ENCODE measurements at regions not wholly inside any gene's neighbourhood (a gene's known extent, or its start where the extent isn't known, plus 50 kb on each side); places are given as distances from the start of the nearest gene placed in this dataset.

GRCh38 chrX:55813150-55813549 lies 95.6 kb downstream of the RRAGB start:
- TF ChIP-seq EGR1 (IDR thresholded peaks at IDR 0.05), result no peak
- TF ChIP-seq NFIC (IDR thresholded peaks at IDR 0.05), result no peak
- no peak for TF ChIP-seq YY1 (IDR thresholded peaks at IDR 0.05; ENCODE audit: low read depth)
- no peak for TF ChIP-seq CEBPB (IDR thresholded peaks at IDR 0.05)
- TF ChIP-seq EP300 (IDR thresholded peaks at IDR 0.05; ENCODE audit: borderline replicate concordance), result no peak
- TF ChIP-seq FOXM1 (IDR thresholded peaks at IDR 0.05; ENCODE audit: borderline replicate concordance, low read depth), result no peak
- TF ChIP-seq REST (IDR thresholded peaks at IDR 0.05; ENCODE audit: low read depth), result no peak
- TF ChIP-seq CREB1 (IDR thresholded peaks at IDR 0.05; ENCODE audit: low read depth), result no peak
- TF ChIP-seq MAX (IDR thresholded peaks at IDR 0.05), result no peak
- no peak for TF ChIP-seq TCF12 (IDR thresholded peaks at IDR 0.05; ENCODE audit: low read depth)
- TF ChIP-seq ZBTB7A (IDR thresholded peaks at IDR 0.05; ENCODE audit: low read depth), result no peak
- TF ChIP-seq RAD21 (IDR thresholded peaks at IDR 0.05; ENCODE audit: low read depth), result no peak
- no peak for TF ChIP-seq TAF1 (IDR thresholded peaks at IDR 0.05; ENCODE audit: low read depth)
- TF ChIP-seq USF1 (IDR thresholded peaks at IDR 0.05), result no peak
- no peak for TF ChIP-seq TEAD4 (IDR thresholded peaks at IDR 0.05)

- TF ChIP-seq FOXM1 (IDR thresholded peaks at IDR 0.05; ENCODE audit: borderline replicate concordance, low read depth), result no peak
- no peak for TF ChIP-seq TAF1 (IDR thresholded peaks at IDR 0.05; ENCODE audit: low read depth)
- no peak for TF ChIP-seq NFIC (IDR thresholded peaks at IDR 0.05)
- TF ChIP-seq CREB1 (IDR thresholded peaks at IDR 0.05; ENCODE audit: low read depth), result no peak
- no peak for TF ChIP-seq EGR1 (IDR thresholded peaks at IDR 0.05)
- TF ChIP-seq ZBTB7A (IDR thresholded peaks at IDR 0.05; ENCODE audit: low read depth), result no peak
- TF ChIP-seq USF1 (IDR thresholded peaks at IDR 0.05), result no peak
- no peak for TF ChIP-seq MAX (IDR thresholded peaks at IDR 0.05)
- no peak for TF ChIP-seq RAD21 (IDR thresholded peaks at IDR 0.05; ENCODE audit: low read depth)
- no peak for TF ChIP-seq YY1 (IDR thresholded peaks at IDR 0.05; ENCODE audit: low read depth)
- no peak for TF ChIP-seq TCF12 (IDR thresholded peaks at IDR 0.05; ENCODE audit: low read depth)
- no peak for TF ChIP-seq REST (IDR thresholded peaks at IDR 0.05; ENCODE audit: low read depth)
- no peak for TF ChIP-seq CEBPB (IDR thresholded peaks at IDR 0.05)
- no peak for TF ChIP-seq EP300 (IDR thresholded peaks at IDR 0.05; ENCODE audit: borderline replicate concordance)
- TF ChIP-seq TEAD4 (IDR thresholded peaks at IDR 0.05), result no peak
These were observed 98.0 kb downstream of the RRAGB start for GRCh38 chrX:55815546-55815945.

GRCh38 chrX:55816023-55816422 lies 98.5 kb downstream of the RRAGB start:
- TF ChIP-seq EP300 (IDR thresholded peaks at IDR 0.05; ENCODE audit: borderline replicate concordance) (no peak), USF1 (IDR thresholded peaks at IDR 0.05) (no peak), TEAD4 (IDR thresholded peaks at IDR 0.05) (no peak), FOXM1 (IDR thresholded peaks at IDR 0.05; ENCODE audit: borderline replicate concordance, low read depth) (no peak), NFIC (IDR thresholded peaks at IDR 0.05) (no peak), ZBTB7A (IDR thresholded peaks at IDR 0.05; ENCODE audit: low read depth) (no peak), REST (IDR thresholded peaks at IDR 0.05; ENCODE audit: low read depth) (no peak), RAD21 (IDR thresholded peaks at IDR 0.05; ENCODE audit: low read depth) (no peak), TAF1 (IDR thresholded peaks at IDR 0.05; ENCODE audit: low read depth) (no peak), CREB1 (IDR thresholded peaks at IDR 0.05; ENCODE audit: low read depth) (no peak), MAX (IDR thresholded peaks at IDR 0.05) (no peak), TCF12 (IDR thresholded peaks at IDR 0.05; ENCODE audit: low read depth) (no peak), CEBPB (IDR thresholded peaks at IDR 0.05) (no peak), EGR1 (IDR thresholded peaks at IDR 0.05) (no peak), YY1 (IDR thresholded peaks at IDR 0.05; ENCODE audit: low read depth) (no peak)
